Lower leg skin (tissue), 4 donors: ENCODE measurements at regions not wholly inside any gene's neighbourhood (a gene's known extent, or its start where the extent isn't known, plus 50 kb on each side); places are given as distances from the start of the nearest gene placed in this dataset.

ENCODE experiments used
- DNase-seq, 2 donors: peaks; one replicate each; pipeline ENCODE4 v3.0.0-alpha.2; 2019; ENCODE audit warnings: low spot score in 2 of 2
- H3K4me3 ChIP-seq: fragments of 200-600 bp; sonication (generic); 2 replicates; pipeline ENCODE4 v1.5.1; 2017; ENCODE audit warnings: mild to moderate bottlenecking, low read depth; ENCODE audit not compliant: poor library complexity, severe bottlenecking
- POLR2A ChIP-seq, 2 donors: fragments of 450-650 bp; IDR thresholded peaks; one replicate each; pipeline ENCODE4 v1.6.1; 2016 to 2017; ENCODE audit warnings: antibody characterized with exemption in 2 of 2, mild to moderate bottlenecking in 1 of 2, moderate library complexity in 1 of 2
- WGBS, 2 donors: methylation state at CpG; one replicate each; pipeline ENCODE4 v1.1.5; 2018; 5-methylcytosine and 5-hydroxymethylcytosine counted together
- intact Hi-C: fragments of 100-400 bp; cut with DNase I; formaldehyde crosslinking; loops from one replicate; pipeline ENCODE4 v1.15.0; 2023; ENCODE audit warnings: low total_unique reads
- TF ChIP-seq, protein P1 (sequence below), 3 donors: fragments of 450-650 bp; IDR thresholded peaks; one replicate each; pipeline ENCODE4 v1.5.1; 2016; ENCODE audit warnings: antibody characterized with exemption in 3 of 3, mild to moderate bottlenecking in 3 of 3, moderate library complexity in 2 of 3

- 74% methylated on average over 1 of the region's 1 CpG for WGBS, 2 donors
- intact Hi-C loops = no loop called here
Observed at GRCh38 chr17:51376739-51377138, 116.4 kb downstream of the UTP18 start.

GRCh38 chr17:51381262-51381661 lies 120.9 kb downstream of the UTP18 start:
- no peak for TF ChIP-seq POLR2A (IDR thresholded peaks at IDR 0.05)
- TF ChIP-seq, protein P1, sequence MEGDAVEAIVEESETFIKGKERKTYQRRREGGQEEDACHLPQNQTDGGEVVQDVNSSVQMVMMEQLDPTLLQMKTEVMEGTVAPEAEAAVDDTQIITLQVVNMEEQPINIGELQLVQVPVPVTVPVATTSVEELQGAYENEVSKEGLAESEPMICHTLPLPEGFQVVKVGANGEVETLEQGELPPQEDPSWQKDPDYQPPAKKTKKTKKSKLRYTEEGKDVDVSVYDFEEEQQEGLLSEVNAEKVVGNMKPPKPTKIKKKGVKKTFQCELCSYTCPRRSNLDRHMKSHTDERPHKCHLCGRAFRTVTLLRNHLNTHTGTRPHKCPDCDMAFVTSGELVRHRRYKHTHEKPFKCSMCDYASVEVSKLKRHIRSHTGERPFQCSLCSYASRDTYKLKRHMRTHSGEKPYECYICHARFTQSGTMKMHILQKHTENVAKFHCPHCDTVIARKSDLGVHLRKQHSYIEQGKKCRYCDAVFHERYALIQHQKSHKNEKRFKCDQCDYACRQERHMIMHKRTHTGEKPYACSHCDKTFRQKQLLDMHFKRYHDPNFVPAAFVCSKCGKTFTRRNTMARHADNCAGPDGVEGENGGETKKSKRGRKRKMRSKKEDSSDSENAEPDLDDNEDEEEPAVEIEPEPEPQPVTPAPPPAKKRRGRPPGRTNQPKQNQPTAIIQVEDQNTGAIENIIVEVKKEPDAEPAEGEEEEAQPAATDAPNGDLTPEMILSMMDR (IDR thresholded peaks at IDR 0.05) = no peak
- DNase-seq = no peak
- 75 to 83% methylated on average over 1 of the region's 1 CpG for WGBS, 2 donors
- no peak overlapping the region for H3K4me3 ChIP-seq
- intact Hi-C loops = no loop called here

More at GRCh38 chr17:51376739-51377138, 116.4 kb downstream of the UTP18 start:
- DNase-seq = no peak
- TF ChIP-seq POLR2A (IDR thresholded peaks at IDR 0.05) = no peak
- TF ChIP-seq, protein P1 (IDR thresholded peaks at IDR 0.05) = no peak
- H3K4me3 ChIP-seq = no peak overlapping the region

DNA sequence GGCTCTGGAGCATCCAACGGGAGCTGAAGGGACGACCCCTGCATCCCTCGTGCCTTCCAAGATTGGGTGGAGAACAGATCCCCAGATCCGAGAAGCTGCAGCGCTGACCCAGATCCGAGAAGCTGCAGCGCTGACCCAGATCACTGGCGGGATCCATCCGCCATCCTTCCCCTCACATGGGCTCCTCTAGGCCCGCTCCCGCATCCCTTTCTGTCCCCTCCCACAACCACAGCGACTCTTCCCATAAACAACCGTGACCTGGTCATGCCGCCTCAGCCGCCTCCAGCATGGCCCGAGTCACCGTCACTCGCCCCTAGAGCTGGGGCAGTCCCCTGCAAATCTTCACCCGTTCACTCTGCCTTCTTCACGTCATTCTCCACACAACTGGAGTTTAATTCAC lies 124.9 kb downstream of the UTP18 start:
- 86 to 90% methylated on average over 20 of the region's 20 CpGs for WGBS, 2 donors
- no peak for DNase-seq
- TF ChIP-seq POLR2A (IDR thresholded peaks at IDR 0.05) = no peak
- TF ChIP-seq, protein P1 (IDR thresholded peaks at IDR 0.05) = no peak

DNA sequence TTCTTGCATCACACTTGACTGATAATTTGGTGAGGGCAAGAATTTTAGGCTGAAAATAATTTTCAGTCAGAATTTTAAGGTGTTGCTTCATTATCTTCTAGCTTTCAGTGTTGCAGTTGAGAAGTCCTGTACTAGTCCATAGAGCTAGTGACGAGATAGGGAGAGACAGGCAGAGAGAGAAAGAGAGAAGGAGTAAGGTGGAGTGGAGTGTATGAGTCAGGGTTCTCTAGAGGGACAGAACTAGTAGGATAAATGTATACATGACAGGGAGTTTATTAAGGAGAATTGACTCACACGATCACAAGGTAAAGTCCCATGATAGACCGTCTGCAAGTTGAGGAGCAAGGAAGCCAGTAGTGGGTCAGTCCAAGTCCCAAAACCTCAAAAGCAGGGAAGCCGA lies 127.2 kb downstream of the UTP18 start:
- WGBS, 2 donors = 77% methylated on average over 4 of the region's 4 CpGs
- intact Hi-C loops = no loop called here
- TF ChIP-seq POLR2A (IDR thresholded peaks at IDR 0.05) = no peak
- TF ChIP-seq, protein P1 (IDR thresholded peaks at IDR 0.05) = no peak

More for the DNA sequence above, 124.9 kb downstream of the UTP18 start:
- no peak overlapping the region for H3K4me3 ChIP-seq
- intact Hi-C loops = no loop called here

DNA sequence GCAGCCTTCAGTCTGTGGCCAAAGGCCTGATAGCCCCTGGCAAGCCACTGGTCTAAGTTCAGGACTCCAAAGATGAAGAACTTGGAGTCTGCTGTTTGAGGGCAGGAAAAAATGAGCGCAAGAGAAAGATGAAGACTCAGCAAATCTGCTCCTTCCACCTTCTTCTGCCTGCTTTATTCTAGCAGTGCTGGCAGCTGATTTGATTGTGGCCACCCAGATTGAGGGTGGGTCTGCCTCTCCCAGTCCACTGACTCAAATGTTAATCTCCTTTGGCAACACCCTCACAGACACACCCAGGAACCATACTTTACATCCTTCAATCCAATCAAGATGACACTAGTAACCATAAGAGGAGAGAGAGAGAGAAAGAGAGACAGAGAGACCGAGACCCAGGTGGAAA lies 127.6 kb downstream of the UTP18 start:
- 90 to 93% methylated on average over 2 of the region's 2 CpGs for WGBS, 2 donors
- DNase-seq = no peak
- intact Hi-C loops = no loop called here
- no peak overlapping the region for H3K4me3 ChIP-seq
- TF ChIP-seq, protein P1 (IDR thresholded peaks at IDR 0.05) = no peak

More for the DNA sequence above, 127.2 kb downstream of the UTP18 start:
- no peak overlapping the region for H3K4me3 ChIP-seq
- no peak for DNase-seq

- 65 to 73% methylated on average over 1 of the region's 1 CpG for WGBS, 2 donors
- H3K4me3 ChIP-seq = no peak overlapping the region
- intact Hi-C loops = no loop called here
- TF ChIP-seq POLR2A (IDR thresholded peaks at IDR 0.05) = no peak
- TF ChIP-seq, protein P1 (IDR thresholded peaks at IDR 0.05) = no peak
- DNase-seq = peak in 1 of 2 donors; percentile 20
Observed at GRCh38 chr17:51389875-51390274, 129.5 kb downstream of the UTP18 start.
